ENCODE measurements at regions not wholly inside any gene's neighbourhood (a gene's known extent, or its start where the extent isn't known, plus 50 kb on each side); places are given as distances from the start of the nearest gene placed in this dataset.

DNA sequence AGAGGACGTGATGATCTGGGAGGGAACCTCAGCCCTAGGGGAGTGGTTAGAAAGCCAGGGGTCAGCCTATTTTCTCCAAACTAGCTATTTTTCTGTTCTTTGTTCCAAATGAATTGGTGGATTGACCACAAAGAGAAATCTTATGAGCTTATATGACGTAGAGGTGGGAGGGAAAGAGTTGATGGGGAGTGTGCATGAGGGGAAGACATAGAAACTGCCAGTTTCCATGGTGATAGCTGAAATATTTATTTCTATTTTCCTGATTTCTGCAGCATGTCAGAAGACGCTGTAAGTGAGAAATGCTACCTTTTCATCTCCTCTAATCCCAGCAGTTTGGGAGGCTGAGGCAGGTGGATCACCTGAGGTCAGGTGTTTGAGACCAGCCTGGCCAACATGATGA lies 51.4 kb upstream of the CISTR start:
- DNase-seq = no peak

DNA sequence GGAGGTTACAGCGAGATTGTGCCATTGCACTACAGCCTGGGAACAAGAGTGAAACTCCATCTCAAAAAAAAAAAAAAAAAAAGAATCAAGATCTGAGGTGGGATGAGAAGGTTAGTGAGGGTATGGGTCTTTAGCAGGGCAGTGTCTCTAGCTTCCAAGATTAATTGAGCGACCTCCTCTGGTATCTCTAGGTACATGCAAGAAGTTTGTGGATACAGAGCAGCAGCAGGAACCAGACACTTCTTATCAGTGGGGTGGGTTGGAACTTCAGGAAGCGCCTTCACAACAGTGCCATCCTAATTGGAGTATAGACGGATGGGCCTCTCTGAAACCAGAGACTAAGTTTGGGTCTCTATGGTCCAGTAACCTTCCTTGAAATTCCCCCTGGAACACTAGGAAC lies 51.9 kb upstream of the CISTR start:
- DNase-seq = no peak

DNA sequence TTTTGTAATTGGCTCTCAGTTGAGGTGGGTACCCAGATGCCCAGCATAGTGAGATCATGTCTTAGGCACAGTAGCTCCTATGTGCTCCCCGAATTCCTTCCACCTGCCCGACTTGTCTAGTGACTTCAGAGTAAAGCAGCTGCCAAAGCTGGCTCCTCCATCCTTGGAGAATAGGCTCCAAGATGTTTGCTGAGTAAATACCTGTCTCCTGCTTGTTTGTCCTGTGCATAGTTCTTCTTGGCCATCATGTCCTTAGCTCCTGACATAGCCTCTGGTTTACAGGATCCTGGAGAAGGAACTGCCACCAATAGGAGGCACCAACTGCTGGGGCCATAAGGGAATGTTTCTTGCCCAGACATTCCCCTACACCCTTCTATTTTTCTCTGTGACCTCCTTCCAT lies 52.6 kb upstream of the CISTR start:
- no peak for DNase-seq

DNA sequence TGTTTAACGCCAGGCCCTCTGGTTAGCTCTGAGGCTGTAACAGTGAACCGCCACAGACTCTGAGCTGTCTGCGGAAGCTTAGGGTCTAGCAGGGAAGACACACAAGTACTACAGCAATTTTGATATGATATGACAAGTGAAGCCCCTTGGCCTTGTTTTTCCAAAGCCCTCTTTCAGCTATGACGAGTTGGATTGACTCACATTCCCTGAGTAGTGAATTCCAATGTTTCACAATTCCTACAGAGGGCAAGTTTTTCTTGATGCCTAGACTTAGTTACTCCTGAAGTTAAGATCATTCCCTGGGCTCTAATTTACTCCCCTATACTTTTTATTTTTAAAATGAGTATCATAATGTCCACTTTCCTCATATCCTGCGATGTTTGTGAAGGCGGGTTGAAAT lies 53.3 kb upstream of the CISTR start:
- DNase-seq = no peak

DNA sequence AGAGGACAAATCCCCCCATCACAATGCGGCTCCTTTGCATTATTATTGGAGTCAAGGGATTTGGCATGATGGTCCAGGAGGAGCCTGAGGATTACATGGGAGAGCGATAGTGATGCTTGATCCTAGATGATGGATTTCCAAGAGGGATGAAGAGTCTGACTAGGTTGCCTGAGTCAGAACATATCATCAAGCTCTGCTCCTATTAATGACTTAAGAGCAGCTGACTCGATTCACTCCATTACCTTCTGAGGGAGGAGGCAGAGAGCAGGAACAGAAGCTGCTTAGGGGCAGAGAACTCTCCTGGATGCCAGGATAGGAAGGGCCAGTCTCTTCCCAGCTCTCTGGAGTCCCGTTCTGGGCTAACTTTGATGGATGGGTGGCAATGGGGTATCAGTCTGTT lies 54.0 kb upstream of the CISTR start:
- DNase-seq = no peak

DNA sequence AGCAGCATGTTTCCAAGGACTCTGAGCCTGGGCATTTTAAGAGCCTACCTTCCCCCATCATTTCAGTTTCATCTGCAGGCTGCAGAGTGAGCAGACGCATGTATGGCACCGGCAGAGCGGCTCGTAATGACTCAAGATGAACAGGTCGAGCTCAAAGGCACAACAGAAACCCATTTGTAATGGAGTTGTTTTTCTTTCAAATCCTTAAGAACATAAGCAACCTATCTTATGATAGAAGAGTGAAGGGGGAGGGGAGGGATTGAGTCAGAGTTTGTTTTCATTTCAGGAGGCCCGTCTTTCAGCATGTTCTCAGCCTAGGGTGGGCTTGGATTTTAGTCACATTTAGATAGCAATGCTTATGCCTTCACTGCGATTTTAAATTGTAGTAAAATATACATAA lies 54.9 kb upstream of the CISTR start:
- DNase-seq = no peak

DNA sequence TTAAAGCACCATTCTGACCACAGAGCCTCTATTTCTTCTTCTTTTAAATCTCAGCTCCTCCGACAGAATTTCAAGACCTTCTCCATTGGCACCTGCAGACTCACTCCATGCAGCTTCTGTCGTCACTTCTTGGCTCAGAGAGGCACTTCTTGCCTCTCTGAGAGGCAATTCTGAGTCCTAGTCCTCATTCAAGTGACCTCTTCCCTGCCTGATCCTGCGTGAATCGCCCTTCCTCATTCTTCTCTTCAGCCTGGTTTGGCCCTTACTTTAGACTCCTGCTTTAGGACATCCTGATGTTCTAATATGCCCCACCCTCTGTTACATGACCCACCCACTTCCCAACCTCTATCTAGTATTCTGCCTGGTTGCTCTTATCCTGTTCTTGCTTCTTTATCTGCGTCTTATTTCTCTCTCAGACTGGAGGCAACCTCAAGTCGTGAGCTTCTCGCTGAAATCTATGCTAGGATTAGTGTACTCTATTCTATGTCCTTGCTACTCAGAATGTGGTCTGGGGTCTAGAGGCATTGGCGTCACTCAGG lies 55.6 kb upstream of the CISTR start:
- no peak for DNase-seq

DNA sequence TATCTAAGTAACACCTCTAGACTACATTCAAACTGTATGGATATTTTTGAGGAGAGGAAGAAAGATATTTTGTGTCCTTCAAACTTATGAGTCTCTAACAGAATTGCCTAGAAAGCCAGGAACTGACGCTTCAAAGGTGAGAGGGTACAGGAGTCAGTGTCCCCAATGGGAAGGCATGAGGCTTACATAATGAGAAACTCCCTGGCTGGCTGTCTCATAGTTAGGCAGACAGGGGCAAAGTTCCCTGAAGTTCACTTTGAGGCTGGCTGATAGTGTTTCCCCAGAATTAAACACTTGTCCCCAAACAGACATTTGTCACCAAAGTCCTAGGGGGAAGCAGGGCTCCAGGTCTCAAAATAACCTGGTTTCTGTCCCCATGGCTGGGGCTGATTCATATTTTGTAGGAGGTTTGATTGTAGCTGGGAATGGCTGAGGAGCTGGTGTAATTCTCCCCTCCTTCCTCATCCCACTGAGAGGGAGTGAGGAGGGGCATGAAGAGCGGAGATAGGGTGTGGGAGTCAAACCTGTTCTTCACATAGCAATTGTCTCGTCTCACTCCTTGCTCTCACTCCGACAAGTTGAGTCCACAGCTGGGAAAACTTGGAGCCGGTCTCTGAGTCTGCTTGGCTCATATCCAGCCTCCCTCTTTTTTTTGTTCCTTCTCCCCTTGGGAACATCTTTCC lies 56.4 kb upstream of the CISTR start:
- no peak for DNase-seq

DNA sequence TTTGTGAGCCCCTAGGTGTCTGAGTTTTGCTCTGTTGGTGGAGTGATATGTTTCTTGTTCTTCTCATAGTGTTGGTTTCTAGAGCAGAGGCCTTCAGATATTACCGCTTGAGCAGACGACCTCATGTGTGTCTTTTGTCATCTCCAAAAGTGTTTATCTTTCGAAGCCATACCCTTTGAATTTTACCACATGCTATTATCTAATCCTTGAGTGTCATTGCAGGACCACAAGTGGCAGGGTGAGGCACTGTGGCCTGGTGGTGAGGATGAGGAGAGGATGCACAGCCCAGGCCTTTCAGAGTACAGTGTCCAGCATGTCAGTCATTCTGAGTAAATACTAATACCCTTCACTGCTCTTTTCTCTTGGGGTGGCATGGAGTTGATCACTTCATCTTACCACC lies 57.2 kb upstream of the CISTR start:
- no peak for DNase-seq

DNA sequence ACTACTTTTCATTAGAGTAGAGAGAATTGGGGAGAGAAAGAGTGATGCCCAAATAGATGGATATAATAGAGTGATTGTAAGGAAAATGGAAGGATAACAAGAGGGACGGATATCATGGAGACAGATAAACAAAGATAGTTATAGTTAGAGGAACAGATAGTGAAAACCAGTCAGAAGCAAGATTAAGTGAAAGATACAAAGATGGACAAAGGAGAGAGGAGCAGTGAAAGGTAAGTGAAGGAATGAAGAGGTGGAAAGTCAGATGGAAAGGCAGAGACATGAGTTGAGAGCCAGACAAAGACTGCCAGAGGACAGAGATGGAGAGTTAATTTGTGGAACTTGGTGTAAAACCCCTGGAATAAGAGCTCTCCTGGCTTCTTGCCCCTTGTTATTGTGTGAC lies 59.2 kb upstream of the CISTR start:
- DNase-seq = no peak

DNA sequence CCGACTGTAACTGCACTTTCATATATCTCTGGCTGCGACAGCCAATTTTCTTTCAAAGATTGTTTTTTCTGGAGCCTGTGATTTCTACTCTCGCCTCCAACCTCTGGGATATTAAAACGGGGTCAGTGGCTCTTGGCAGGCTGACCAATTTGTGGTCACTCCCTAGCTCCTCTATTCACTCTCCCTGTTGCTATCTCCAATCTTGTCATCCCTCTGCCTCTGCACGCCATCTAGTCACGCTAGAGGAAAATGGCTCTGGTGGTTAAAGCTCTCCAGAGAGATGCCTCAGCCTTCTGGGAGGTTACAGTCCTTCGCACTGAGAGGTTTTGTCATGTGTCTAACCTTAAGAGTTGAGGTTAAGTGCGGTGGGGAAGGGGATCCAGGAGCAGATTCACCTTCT lies 59.8 kb upstream of the CISTR start:
- DNase-seq = no peak

DNA sequence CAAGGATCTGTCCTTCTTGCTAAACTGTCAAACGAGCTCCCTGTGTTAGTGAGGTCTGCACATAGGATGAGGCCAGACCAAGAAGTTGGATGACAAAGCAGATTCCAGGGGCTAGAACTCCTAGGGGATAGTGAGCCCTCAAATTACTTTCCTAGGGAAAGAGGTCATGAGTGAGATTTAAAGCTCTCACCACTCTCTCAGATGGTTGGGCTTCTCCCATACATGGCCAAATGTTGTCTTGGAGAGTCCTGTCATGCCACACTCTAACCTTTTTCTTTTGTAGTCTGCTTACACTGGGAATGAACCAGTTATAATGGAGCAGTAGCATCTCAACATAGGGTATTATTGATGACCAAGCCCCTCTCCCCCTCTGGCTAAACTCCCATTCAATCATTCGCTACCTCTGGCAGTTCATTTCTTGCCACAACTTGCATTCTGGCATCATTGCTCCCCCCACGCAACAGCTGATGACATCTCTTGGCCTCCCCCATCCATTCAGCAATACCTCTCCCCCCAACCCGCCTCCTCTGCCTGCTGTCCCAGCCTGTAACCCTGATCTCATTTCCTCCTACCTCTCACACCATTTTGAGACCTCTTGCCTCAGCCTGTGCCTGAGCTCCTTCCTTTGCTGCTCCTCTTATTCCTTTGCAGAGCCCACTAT lies 64.7 kb upstream of the CISTR start:
- DNase-seq = no peak

DNA sequence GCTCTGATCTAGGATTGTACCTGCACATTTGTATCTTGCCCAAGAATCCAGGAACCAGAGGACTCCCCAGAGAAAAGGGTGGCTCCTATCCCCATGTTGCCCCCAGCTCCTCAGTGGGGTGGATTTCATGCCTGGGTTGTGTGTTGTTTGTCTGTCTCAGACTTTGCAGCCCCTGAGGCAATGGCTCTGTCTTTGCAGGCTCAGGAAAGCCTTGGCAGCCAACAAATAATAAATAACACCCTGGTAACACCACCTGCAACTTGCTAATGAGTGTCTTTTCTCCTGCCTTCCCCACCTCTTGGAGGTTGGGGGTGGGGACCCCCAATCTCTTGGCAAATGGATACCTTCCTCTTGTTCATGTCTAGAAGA lies 65.2 kb upstream of the CISTR start:
- no peak for DNase-seq

DNA sequence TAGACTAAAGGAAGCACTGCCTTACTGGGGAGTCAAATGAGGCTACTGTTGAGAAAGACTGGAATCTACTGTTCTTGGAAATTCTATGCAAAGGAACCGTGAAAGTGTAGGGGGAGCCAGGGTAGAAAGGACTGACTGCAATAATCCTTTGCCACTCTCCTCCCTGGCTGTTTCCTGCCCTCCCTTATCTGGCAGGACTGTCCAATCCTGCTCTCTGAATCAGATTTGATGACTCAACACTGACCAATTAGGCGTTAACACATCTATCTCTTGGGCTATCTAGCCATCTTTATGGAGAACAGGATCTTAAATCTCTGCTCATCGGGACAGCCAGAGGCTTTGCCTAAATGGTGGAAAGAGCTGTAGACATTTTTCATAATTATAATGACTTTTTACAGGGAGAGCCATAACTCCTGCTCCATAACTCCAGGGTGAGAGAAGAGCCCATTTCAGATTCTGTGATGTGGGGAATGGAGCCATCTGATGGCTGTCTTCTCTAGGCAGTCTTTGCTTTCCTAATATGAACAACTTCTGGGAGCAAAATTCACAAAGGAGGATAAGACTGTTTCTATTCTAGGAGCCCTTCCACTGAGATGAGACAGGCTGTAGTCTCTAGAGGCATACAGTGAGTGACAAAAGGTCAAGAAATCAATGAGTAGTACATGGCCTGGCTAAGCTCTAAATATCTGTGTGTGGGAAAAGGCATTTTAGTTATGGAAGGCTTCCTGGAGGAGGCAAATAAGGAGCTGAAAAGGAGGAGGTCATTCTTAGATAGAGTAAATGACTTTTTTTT lies 68.9 kb upstream of the CISTR start:
- no peak for DNase-seq

DNA sequence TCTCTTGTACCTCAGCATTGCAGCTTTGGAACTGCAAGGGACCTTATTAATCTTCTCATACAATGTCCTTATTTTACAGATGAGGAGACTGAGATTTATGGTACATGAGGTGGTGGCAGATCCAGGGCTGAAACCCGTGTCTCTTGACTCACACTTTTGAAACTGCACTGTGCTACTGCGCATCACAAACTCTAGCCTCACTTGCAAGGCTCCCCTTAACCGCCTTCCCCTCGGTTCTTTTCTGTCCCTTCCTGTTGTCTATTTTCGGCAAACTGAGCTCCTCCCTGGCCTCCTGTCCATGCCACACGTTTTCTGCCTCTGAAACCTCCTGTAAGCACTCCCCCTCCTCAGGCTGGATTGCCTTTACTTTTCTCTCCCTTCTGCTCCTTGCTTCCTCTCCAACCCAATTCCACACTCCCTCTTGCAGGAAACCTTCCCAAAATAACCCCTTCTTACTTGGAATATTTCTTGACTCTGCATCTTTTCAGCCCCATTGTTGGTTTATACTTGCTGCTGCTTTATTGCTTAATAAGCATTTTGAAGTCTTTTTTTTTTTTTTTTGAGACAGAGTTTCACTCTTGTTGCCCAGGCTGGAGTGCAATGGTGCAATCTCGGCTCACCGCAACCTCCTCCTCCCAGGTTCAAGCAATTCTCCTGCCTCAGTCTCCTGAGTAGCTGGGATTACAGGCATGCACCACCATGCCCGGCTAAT lies 72.4 kb upstream of the CISTR start:
- no peak for DNase-seq

DNA sequence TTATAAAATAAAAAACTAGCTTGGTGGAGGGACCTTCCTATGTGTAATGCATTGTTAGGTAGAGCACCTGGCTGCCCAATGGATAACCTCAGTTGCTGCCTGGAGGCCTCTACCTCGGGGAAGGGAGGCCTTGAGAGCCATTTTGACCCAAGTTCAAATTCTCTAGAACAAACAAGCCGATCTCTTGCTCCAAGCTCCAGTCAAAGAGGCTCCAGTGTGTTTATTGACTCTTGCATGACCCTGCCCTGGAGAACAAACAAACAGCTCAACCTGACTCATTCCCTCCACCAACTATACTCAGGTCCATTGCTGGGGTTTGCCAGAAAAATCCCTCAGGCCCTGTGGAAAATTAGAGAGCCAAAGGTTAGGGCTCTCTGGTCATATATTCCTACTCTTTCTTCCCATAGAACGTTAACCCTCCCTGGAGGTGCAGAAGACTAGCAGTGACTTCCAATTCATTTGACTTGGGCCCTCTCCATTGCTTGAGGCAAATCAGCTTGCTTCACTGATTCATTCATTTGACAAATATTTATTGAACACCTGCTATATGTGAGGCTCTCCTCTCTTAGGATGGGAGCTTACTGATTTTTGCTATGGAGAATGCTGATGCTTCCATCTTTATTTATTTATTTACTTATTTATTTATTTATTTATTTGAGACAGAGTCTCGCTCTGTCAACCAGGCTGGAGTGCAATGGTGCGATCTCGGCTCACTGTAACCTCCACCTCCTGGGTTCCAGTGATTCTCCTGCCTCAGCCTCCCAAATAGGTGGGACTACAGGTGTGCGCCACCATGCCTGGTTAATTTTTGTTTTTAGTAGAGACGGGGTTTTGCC lies 73.7 kb upstream of the CISTR start:
- no peak for DNase-seq

DNA sequence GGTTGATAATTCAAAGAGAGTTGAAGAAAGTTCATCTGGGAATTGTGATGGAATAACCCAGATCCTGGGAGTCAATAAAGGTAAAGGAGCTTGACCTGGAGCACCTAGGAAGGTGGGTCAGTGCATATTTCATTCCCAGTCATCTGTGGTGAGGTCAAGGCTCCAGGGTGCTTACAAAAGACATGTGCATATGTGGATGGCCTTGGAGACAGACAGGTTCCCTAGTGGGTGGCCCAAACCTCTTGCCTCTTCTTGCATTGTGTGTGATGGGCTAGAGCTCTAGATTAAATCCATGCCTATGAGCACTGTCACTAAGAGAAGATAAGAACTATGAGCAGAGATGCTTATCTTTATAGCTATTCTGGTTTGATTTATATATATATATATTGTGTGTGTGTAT lies 75.5 kb upstream of the CISTR start:
- DNase-seq = no peak

DNA sequence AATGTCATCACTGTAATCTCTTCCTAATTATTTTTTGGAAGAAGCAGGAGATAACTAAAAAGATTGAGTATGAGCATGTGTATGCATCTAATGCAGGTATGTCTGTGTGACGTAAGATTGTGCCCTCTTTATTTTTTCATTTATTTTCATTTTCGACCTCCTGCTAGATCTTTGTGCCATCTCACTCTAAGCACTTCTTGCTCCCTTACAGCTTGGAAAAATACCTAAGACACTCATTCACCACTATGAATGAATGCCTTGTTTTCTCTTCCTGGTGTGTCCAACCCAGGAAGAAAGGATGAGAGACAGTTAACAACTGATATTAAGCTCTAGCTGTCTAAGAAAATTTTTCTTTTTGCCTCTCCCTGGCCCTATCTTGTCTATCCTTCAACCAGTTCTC lies 76.8 kb upstream of the CISTR start:
- DNase-seq = no peak

DNA sequence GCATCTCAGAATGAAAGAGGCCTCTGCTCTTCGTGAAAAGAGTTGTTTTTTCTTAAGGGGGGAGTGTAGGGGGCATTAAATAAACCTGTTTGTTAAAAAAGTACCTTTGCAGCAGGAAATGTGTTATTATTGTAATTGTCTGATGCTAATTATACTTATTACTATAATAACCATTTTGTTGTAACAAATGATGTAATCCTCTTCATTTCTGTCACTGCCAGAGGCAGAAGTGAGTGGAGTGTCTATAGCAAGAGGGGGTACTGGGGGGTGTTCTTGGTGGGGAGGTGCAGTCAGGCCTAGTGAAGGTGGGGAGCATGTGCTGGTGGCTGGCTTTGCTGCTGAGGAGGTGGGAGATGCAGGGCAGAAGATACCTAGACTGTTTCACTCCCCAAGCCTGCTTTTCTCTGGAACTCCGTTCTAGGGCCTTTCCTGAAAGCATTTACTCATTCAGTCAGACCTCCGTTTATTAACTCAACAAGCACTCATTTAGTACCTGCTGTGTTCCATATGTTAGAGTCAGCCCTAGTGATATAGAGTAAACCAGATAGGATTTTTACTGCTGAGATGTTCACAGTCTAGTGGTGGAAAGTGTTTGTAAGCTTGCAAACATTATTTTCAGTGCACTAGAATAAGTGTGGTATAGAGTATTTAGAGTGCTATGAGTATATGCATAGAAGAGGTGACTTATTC lies 77.5 kb upstream of the CISTR start:
- no peak for DNase-seq

DNA sequence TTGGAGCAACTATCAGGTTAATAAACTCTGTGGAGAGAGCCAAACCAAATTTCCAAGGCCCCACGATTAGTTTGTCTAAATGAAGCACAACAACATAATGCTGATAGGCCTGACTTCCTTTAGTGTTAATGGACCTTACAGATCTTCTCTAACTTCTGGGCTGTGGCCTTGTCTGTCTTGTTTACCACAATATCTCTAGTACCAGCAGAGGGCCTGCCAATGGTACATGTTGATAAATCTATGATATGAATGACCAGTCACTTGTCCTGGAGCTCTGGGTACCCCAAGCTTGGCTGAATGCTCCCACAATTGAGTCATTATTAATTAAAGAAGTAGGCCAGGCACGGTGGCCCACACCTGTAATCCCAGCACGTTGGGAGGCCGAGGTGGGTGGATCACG lies 78.9 kb upstream of the CISTR start:
- no peak for DNase-seq

DNA sequence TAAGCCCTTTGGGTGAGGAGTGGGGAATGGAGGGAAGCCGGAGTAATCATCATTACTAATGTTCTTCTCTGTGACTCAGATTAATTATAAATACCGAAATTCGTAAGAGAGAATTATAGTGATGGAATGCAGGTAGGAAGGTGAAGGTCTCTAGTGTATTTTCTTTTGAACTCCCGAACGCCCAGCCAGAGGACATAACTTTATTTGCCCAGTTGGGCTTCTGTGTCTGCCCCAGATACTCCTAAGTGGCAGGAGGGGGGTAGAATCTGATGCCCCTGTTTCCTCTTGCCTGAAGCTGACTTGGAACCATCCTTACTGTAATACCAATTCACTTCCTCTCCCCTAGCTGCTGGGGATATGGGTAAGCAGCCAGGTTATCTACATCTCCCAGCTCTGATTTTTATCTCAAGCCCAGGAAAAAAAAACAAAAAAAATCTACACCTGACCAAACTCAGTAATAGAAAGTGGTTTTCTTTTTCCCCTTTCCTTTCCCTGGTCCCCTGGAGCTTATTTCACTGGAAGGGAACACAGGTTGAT lies 84.4 kb upstream of the CISTR start:
- DNase-seq = no peak

DNA sequence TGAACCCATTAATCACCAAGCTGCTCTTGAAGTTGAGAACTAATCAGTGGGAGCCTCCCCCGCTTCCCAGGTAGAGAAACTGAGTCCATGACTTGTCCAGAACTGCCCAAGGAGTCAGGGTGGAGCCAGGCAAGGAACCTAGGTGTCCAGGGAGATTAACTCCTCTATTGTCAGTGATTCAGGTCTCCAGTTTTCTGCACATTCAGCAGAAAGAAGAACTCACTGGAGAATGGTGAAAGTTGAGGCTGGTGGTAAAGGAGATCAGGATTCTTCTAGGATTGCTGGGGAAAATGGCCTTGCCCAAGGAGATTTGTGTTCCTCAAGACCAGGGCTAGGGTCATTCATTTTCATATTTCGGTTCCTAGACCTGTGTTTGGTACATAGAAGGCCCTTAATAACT lies 87.2 kb upstream of the CISTR start:
- DNase-seq = no peak

All from amniotic stem cell (primary cell).